Hindlimb muscle (tissue), 1 donor: ENCODE measurements at regions not wholly inside any gene's neighbourhood (a gene's known extent, or its start where the extent isn't known, plus 50 kb on each side); places are given as distances from the start of the nearest gene placed in this dataset.

Experiments
- DNase-seq: peaks from one replicate; pipeline ENCODE4 v3.0.0-alpha.2; 2013

- DNase-seq, result no peak
Observed at GRCh38 chr10:89887830-89888229, 186.4 kb downstream of the KIF20B start.

GRCh38 chr10:89888321-89889070, 187.1 kb downstream of the KIF20B start:
- DNase-seq, result no peak

- no peak for DNase-seq
Observed at GRCh38 chr10:89889606-89890005, 188.2 kb downstream of the KIF20B start.

- no peak for DNase-seq
Observed at GRCh38 chr10:89891006-89891535, 189.7 kb downstream of the KIF20B start.

GRCh38 chr10:89894051-89894450, 192.7 kb downstream of the KIF20B start:
- DNase-seq, result no peak

- DNase-seq, result no peak
Observed at GRCh38 chr10:89900554-89900953, 199.2 kb downstream of the KIF20B start.

- DNase-seq, result no peak
Observed at GRCh38 chr10:89901895-89902294, 200.5 kb downstream of the KIF20B start.

GRCh38 chr10:89904755-89905154, 203.4 kb downstream of the KIF20B start:
- DNase-seq, result no peak

GRCh38 chr10:89909752-89910151, 208.4 kb downstream of the KIF20B start:
- no peak for DNase-seq

- DNase-seq, result no peak
Observed at GRCh38 chr10:89915021-89915420, 213.6 kb downstream of the KIF20B start.

- DNase-seq, result no peak
Observed at GRCh38 chr10:89915968-89916367, 214.6 kb downstream of the KIF20B start.

GRCh38 chr10:89916468-89917215, 215.3 kb downstream of the KIF20B start:
- DNase-seq, result no peak

- no peak for DNase-seq
Observed at GRCh38 chr10:89921403-89921802, 220.0 kb downstream of the KIF20B start.

- no peak for DNase-seq
Observed at GRCh38 chr10:89923661-89924060, 222.3 kb downstream of the KIF20B start.

- DNase-seq, result no peak
Observed at GRCh38 chr10:89924261-89924660, 222.9 kb downstream of the KIF20B start.

GRCh38 chr10:89926736-89927135, 225.3 kb downstream of the KIF20B start:
- no peak for DNase-seq

GRCh38 chr10:89929282-89930026, 228.1 kb downstream of the KIF20B start:
- DNase-seq, result no peak

- no peak for DNase-seq
Observed at GRCh38 chr10:89937494-89937893, 236.1 kb downstream of the KIF20B start.

- no peak for DNase-seq
Observed at GRCh38 chr10:89940076-89940475, 238.7 kb downstream of the KIF20B start.

GRCh38 chr10:89942217-89942616, 240.8 kb downstream of the KIF20B start:
- DNase-seq, result no peak

- DNase-seq, result no peak
Observed at GRCh38 chr10:89944138-89944537, 242.7 kb downstream of the KIF20B start.

GRCh38 chr10:89946106-89946505, 244.7 kb downstream of the KIF20B start:
- DNase-seq, result no peak

GRCh38 chr10:89949496-89949895, 248.1 kb downstream of the KIF20B start:
- DNase-seq, result no peak
